HEK293T (cell line): ENCODE measurements at regions not wholly inside any gene's neighbourhood (a gene's known extent, or its start where the extent isn't known, plus 50 kb on each side); places are given as distances from the start of the nearest gene placed in this dataset.

Experiments used
- BHLHE40 ChIP-seq: fragments of 450-650 bp; IDR thresholded peaks from 2 replicates; pipeline ENCODE4 v1.6.1; 2016; ENCODE audit warnings: mild to moderate bottlenecking, moderate library complexity, borderline replicate concordance
- ELF4 ChIP-seq: fragments of 450-650 bp; IDR thresholded peaks from 2 replicates; pipeline ENCODE4 v1.6.1; 2017; ENCODE audit warnings: antibody characterized with exemption
- FOXA1 ChIP-seq: fragments of 450-650 bp; IDR thresholded peaks from 2 replicates; pipeline ENCODE4 v1.6.1; 2016; ENCODE audit warnings: mild to moderate bottlenecking
- FOXK2 ChIP-seq: fragments of 450-650 bp; IDR thresholded peaks from 2 replicates; pipeline ENCODE4 v1.6.1; 2016; ENCODE audit warnings: mild to moderate bottlenecking
- HDGF ChIP-seq: fragments of 450-650 bp; IDR thresholded peaks from 2 replicates; pipeline ENCODE4 v1.6.1; 2017; ENCODE audit warnings: antibody characterized with exemption, borderline replicate concordance
- L3MBTL2 ChIP-seq: fragments of 450-650 bp; conservative IDR thresholded peaks from 2 replicates; pipeline ENCODE4 v1.6.1; 2016; ENCODE audit warnings: mild to moderate bottlenecking
- NFRKB ChIP-seq: fragments of 450-650 bp; IDR thresholded peaks from 2 replicates; pipeline ENCODE4 v1.6.1; 2016; ENCODE audit warnings: mild to moderate bottlenecking, moderate library complexity
- SP1 ChIP-seq: fragments of 450-650 bp; IDR thresholded peaks from 2 replicates; pipeline ENCODE4 v1.6.1; 2017
- SUZ12 ChIP-seq: fragments of 450-650 bp; IDR thresholded peaks from 2 replicates; pipeline ENCODE4 v1.6.1; 2016; ENCODE audit warnings: mild to moderate bottlenecking

DNA sequence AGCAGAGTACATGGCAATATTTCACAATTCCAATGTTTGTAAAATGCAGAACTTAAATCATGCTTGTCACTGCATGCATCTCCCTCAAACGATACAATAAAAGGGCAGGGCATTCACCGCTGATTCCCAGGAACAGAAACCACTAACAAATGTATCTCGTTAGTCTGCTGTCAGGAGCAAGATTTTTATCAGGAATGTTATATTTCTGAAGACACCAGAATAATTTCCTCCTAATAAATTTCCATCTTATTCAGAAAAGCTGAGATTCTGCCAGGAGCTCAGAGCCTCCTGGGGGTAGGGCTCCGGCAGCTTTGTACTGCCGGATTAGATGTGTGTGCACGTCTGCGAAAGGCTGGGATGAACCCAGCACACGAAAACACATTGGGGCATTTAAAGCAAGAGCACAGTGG lies 54.0 kb upstream of the LDB2 start:
- TF ChIP-seq ELF4 (no peak), SUZ12 (no peak), FOXK2 (no peak), SP1 (no peak), L3MBTL2 (no peak), HDGF (no peak), NFRKB (no peak), BHLHE40 (no peak), FOXA1 (no peak)
